Sigmoid colon (tissue), 6 donors: ENCODE measurements at regions not wholly inside any gene's neighbourhood (a gene's known extent, or its start where the extent isn't known, plus 50 kb on each side); places are given as distances from the start of the nearest gene placed in this dataset.
A peak's percentile ranks its signal among the peaks of the same experiment; 100 is the strongest.

ENCODE experiments used
- DNase-seq: peaks from one replicate; pipeline ENCODE4 v3.0.0-alpha.2; 2019
- H3K27ac ChIP-seq, 4 donors: fragments of 200-600 bp; sonication (generic); one replicate each; pipeline ENCODE4 v1.5.1; 2016 to 2019; ENCODE audit warnings: mild to moderate bottlenecking in 1 of 4
- H3K27me3 ChIP-seq, 3 donors: fragments of 200-600 bp; sonication (generic); one replicate each; pipeline ENCODE4 v1.5.1; 2019; ENCODE audit warnings: mild to moderate bottlenecking in 1 of 3
- H3K36me3 ChIP-seq, 4 donors: fragments of 200-600 bp; sonication (generic); one replicate each; pipeline ENCODE4 v1.5.1; 2016 to 2019
- H3K4me1 ChIP-seq, 4 donors: fragments of 200-600 bp; sonication (generic); one replicate each; pipeline ENCODE4 v1.5.1; 2017 to 2019
- H3K4me3 ChIP-seq, 4 donors: fragments of 200-600 bp; sonication (generic); one replicate each; pipeline ENCODE4 v1.5.1; 2017 to 2019; ENCODE audit warnings: mild to moderate bottlenecking in 2 of 4, moderate library complexity in 1 of 4
- H3K9me3 ChIP-seq, 4 donors: fragments of 200-600 bp in 3 of 4; sonication (generic) in 3 of 4; one replicate each; pipeline versions ENCODE4 v1.5.1 to v1.6.1; 2013 to 2019
- CTCF ChIP-seq, 4 experiments: fragments of 450-650 bp in 3 of 4; fragments of 200-600 bp in 1 of 4; IDR thresholded peaks; one replicate each; pipeline ENCODE4 v1.5.1; 2016 to 2019; ENCODE audit warnings: antibody characterized with exemption in 4 of 4, mild to moderate bottlenecking in 3 of 4, moderate library complexity in 2 of 4
- EP300 ChIP-seq, 4 donors: sonication (generic); formaldehyde crosslinking; IDR thresholded peaks; one replicate each; pipeline ENCODE4 v1.6.1; 2017; ENCODE audit warnings: antibody characterized with exemption in 4 of 4
- POLR2A ChIP-seq, 2 donors: fragments of 450-650 bp; IDR thresholded peaks; one replicate each; pipeline ENCODE4 v1.6.1; 2016; ENCODE audit warnings: antibody characterized with exemption in 2 of 2, mild to moderate bottlenecking in 2 of 2, moderate library complexity in 2 of 2
- POLR2AphosphoS5 ChIP-seq, 4 donors: sonication (generic); formaldehyde crosslinking; IDR thresholded peaks; one replicate each; pipeline ENCODE4 v1.6.1; 2017; ENCODE audit warnings: antibody characterized with exemption in 4 of 4
- WGBS, 2 donors: extraction: QIAGEN DNeasy Blood & Tissue Kit; methylation state at CpG; one replicate each; pipeline ENCODE4 v1.1.7; 2013; 5-methylcytosine and 5-hydroxymethylcytosine counted together
- intact Hi-C: fragments of 100-400 bp; cut with DNase I; formaldehyde crosslinking; loops from one replicate; pipeline ENCODE4 v1.15.1; 2023
- donor health status: healthy with polysubstance abuse.
- donor health status: healthy.

- Histone ChIP-seq H3K4me1 (no peaks in the 10 kb centered on the region), H3K4me3 (no peak overlapping the region), H3K9me3 (no peaks in the 10 kb centered on the region), H3K36me3 (no peaks in the 10 kb centered on the region), H3K27me3 (no peaks in the 10 kb centered on the region), H3K27ac (no peak overlapping the region)
- intact Hi-C loops, result no loop called here
- no peak for DNase-seq
- TF ChIP-seq CTCF (IDR thresholded peaks at IDR 0.05) (no peak), POLR2AphosphoS5 (IDR thresholded peaks at IDR 0.05) (no peak), POLR2A (IDR thresholded peaks at IDR 0.05) (no peak), EP300 (IDR thresholded peaks at IDR 0.05) (no peak)
- 72 to 78% methylated on average over 2 of the region's 2 CpGs for WGBS, 2 donors
Observed at GRCh38 chr21:27477296-27477695, 510.4 kb upstream of the ADAMTS5 start.

- no peaks in the 10 kb centered on the region for H3K4me1 ChIP-seq
- H3K36me3 ChIP-seq, result no peaks in the 10 kb centered on the region
- 2 to 5% methylated on average over 1 of the region's 1 CpG for WGBS, 2 donors
- no peaks in the 10 kb centered on the region for H3K27me3 ChIP-seq
- no peaks in the 10 kb centered on the region for H3K9me3 ChIP-seq
- DNase-seq, result no peak
- intact Hi-C loops, result no loop called here
- no peak overlapping the region for H3K4me3 ChIP-seq
- no peak overlapping the region for H3K27ac ChIP-seq
- TF ChIP-seq POLR2A (IDR thresholded peaks at IDR 0.05) (no peak), POLR2AphosphoS5 (IDR thresholded peaks at IDR 0.05) (no peak), EP300 (IDR thresholded peaks at IDR 0.05) (no peak), CTCF (IDR thresholded peaks at IDR 0.05) (peak in 1 of 4 experiments; percentile 28)
Observed at GRCh38 chr21:27476696-27477095, 509.8 kb upstream of the ADAMTS5 start.

- DNase-seq, result no peak
- Histone ChIP-seq H3K36me3 (no peaks in the 10 kb centered on the region), H3K4me1 (no peaks in the 10 kb centered on the region), H3K27me3 (no peaks in the 10 kb centered on the region), H3K4me3 (no peak overlapping the region), H3K9me3 (no peaks in the 10 kb centered on the region), H3K27ac (no peak overlapping the region)
- 83 to 87% methylated on average over 7 of the region's 7 CpGs for WGBS, 2 donors
- no peak for TF ChIP-seq CTCF (IDR thresholded peaks at IDR 0.05)
- no peak for TF ChIP-seq POLR2A (IDR thresholded peaks at IDR 0.05)
- no peak for TF ChIP-seq EP300 (IDR thresholded peaks at IDR 0.05)
- no peak for TF ChIP-seq POLR2AphosphoS5 (IDR thresholded peaks at IDR 0.05)
- intact Hi-C loops, result no loop called here
Observed at GRCh38 chr21:27475363-27475955, 508.6 kb upstream of the ADAMTS5 start.

- intact Hi-C loops, result no loop called here
- no peak overlapping the region for H3K27ac ChIP-seq
- no peak overlapping the region for H3K4me3 ChIP-seq
- H3K27me3 ChIP-seq, result no peaks in the 10 kb centered on the region
- DNase-seq, result no peak
- TF ChIP-seq POLR2AphosphoS5 (IDR thresholded peaks at IDR 0.05) (no peak), CTCF (IDR thresholded peaks at IDR 0.05) (no peak), POLR2A (IDR thresholded peaks at IDR 0.05) (no peak), EP300 (IDR thresholded peaks at IDR 0.05) (no peak)
- H3K36me3 ChIP-seq, result no peaks in the 10 kb centered on the region
- H3K4me1 ChIP-seq, result no peaks in the 10 kb centered on the region
- 49 to 51% methylated on average over 2 of the region's 2 CpGs for WGBS, 2 donors
- H3K9me3 ChIP-seq, result no peaks in the 10 kb centered on the region
Observed at GRCh38 chr21:27467366-27467765, 500.5 kb upstream of the ADAMTS5 start.

GRCh38 chr21:27466140-27466539 is 499.3 kb upstream of the ADAMTS5 start:
- DNase-seq, result no peak
- no peak overlapping the region for H3K27ac ChIP-seq
- no peaks in the 10 kb centered on the region for H3K4me1 ChIP-seq
- no peaks in the 10 kb centered on the region for H3K9me3 ChIP-seq
- no peak overlapping the region for H3K4me3 ChIP-seq
- WGBS, 2 donors, result 75 to 89% methylated on average over 3 of the region's 3 CpGs
- intact Hi-C loops, result no loop called here
- H3K36me3 ChIP-seq, result no peaks in the 10 kb centered on the region
- TF ChIP-seq POLR2AphosphoS5 (IDR thresholded peaks at IDR 0.05), result no peak
- TF ChIP-seq CTCF (IDR thresholded peaks at IDR 0.05), result no peak
- TF ChIP-seq POLR2A (IDR thresholded peaks at IDR 0.05), result no peak
- no peak for TF ChIP-seq EP300 (IDR thresholded peaks at IDR 0.05)
- no peaks in the 10 kb centered on the region for H3K27me3 ChIP-seq
